ENCODE measurements at regions not wholly inside any gene's neighbourhood (a gene's known extent, or its start where the extent isn't known, plus 50 kb on each side); places are given as distances from the start of the nearest gene placed in this dataset.

GRCh38 chr10:36248304-36248981 is 606.3 kb upstream of the FZD8 start:
- no peaks in the 10 kb centered on the region for H3K9me3 ChIP-seq (ENCODE audit: control insufficient read depth, insufficient read depth, low read length)
- H3K9ac ChIP-seq (ENCODE audit: low read depth, low read length) = no peak overlapping the region
- no peaks in the 10 kb centered on the region for H3K4me1 ChIP-seq (ENCODE audit: insufficient read depth, low read length)
- H3K36me3 ChIP-seq (ENCODE audit: insufficient read depth, low read length) = no peaks in the 10 kb centered on the region

- Histone ChIP-seq H3K4me1 (ENCODE audit: insufficient read depth, low read length) (no peaks in the 10 kb centered on the region), H3K36me3 (ENCODE audit: insufficient read depth, low read length) (no peaks in the 10 kb centered on the region), H3K9me3 (ENCODE audit: control insufficient read depth, insufficient read depth, low read length) (no peaks in the 10 kb centered on the region)
Measured at GRCh38 chr10:36247478-36247877, 605.4 kb upstream of the FZD8 start.

GRCh38 chr10:36236931-36237330 is 594.8 kb upstream of the FZD8 start:
- no peaks in the 10 kb centered on the region for H3K9me3 ChIP-seq (ENCODE audit: control insufficient read depth, insufficient read depth, low read length)
- H3K9ac ChIP-seq (ENCODE audit: low read depth, low read length) = no peak overlapping the region
- H3K4me1 ChIP-seq (ENCODE audit: insufficient read depth, low read length) = no peaks in the 10 kb centered on the region
- H3K36me3 ChIP-seq (ENCODE audit: insufficient read depth, low read length) = no peaks in the 10 kb centered on the region

More at GRCh38 chr10:36247478-36247877, 605.4 kb upstream of the FZD8 start:
- no peak overlapping the region for H3K9ac ChIP-seq (ENCODE audit: low read depth, low read length)

- no peak overlapping the region for H3K9ac ChIP-seq (ENCODE audit: low read depth, low read length)
- no peaks in the 10 kb centered on the region for H3K4me1 ChIP-seq (ENCODE audit: insufficient read depth, low read length)
- H3K9me3 ChIP-seq (ENCODE audit: control insufficient read depth, insufficient read depth, low read length) = no peaks in the 10 kb centered on the region
- no peaks in the 10 kb centered on the region for H3K36me3 ChIP-seq (ENCODE audit: insufficient read depth, low read length)
Measured at GRCh38 chr10:36236341-36236740, 594.2 kb upstream of the FZD8 start.

GRCh38 chr10:36232935-36233334 is 590.8 kb upstream of the FZD8 start:
- H3K4me1 ChIP-seq (ENCODE audit: insufficient read depth, low read length) = no peaks in the 10 kb centered on the region
- no peaks in the 10 kb centered on the region for H3K36me3 ChIP-seq (ENCODE audit: insufficient read depth, low read length)
- H3K9me3 ChIP-seq (ENCODE audit: control insufficient read depth, insufficient read depth, low read length) = no peaks in the 10 kb centered on the region
- no peak overlapping the region for H3K9ac ChIP-seq (ENCODE audit: low read depth, low read length)

GRCh38 chr10:36224431-36224985 is 582.4 kb upstream of the FZD8 start:
- no peaks in the 10 kb centered on the region for H3K36me3 ChIP-seq (ENCODE audit: insufficient read depth, low read length)
- no peaks in the 10 kb centered on the region for H3K9me3 ChIP-seq (ENCODE audit: control insufficient read depth, insufficient read depth, low read length)
- H3K9ac ChIP-seq (ENCODE audit: low read depth, low read length) = no peak overlapping the region

GRCh38 chr10:36221101-36221500 is 579.0 kb upstream of the FZD8 start:
- H3K36me3 ChIP-seq (ENCODE audit: insufficient read depth, low read length) = no peaks in the 10 kb centered on the region
- no peaks in the 10 kb centered on the region for H3K4me1 ChIP-seq (ENCODE audit: insufficient read depth, low read length)
- no peak overlapping the region for H3K9ac ChIP-seq (ENCODE audit: low read depth, low read length)
- no peaks in the 10 kb centered on the region for H3K9me3 ChIP-seq (ENCODE audit: control insufficient read depth, insufficient read depth, low read length)

More at GRCh38 chr10:36224431-36224985, 582.4 kb upstream of the FZD8 start:
- no peaks in the 10 kb centered on the region for H3K4me1 ChIP-seq (ENCODE audit: insufficient read depth, low read length)

- no peaks in the 10 kb centered on the region for H3K36me3 ChIP-seq (ENCODE audit: insufficient read depth, low read length)
- H3K9me3 ChIP-seq (ENCODE audit: control insufficient read depth, insufficient read depth, low read length) = no peaks in the 10 kb centered on the region
- H3K9ac ChIP-seq (ENCODE audit: low read depth, low read length) = no peak overlapping the region
- no peaks in the 10 kb centered on the region for H3K4me1 ChIP-seq (ENCODE audit: insufficient read depth, low read length)
Measured at GRCh38 chr10:36220151-36220550, 578.1 kb upstream of the FZD8 start.

GRCh38 chr10:36211856-36212255 is 569.8 kb upstream of the FZD8 start:
- H3K4me1 ChIP-seq (ENCODE audit: insufficient read depth, low read length) = no peaks in the 10 kb centered on the region
- H3K9me3 ChIP-seq (ENCODE audit: control insufficient read depth, insufficient read depth, low read length) = no peaks in the 10 kb centered on the region
- H3K9ac ChIP-seq (ENCODE audit: low read depth, low read length) = no peak overlapping the region
- no peaks in the 10 kb centered on the region for H3K36me3 ChIP-seq (ENCODE audit: insufficient read depth, low read length)

- Histone ChIP-seq H3K9me3 (ENCODE audit: control insufficient read depth, insufficient read depth, low read length) (no peaks in the 10 kb centered on the region), H3K9ac (ENCODE audit: low read depth, low read length) (no peak overlapping the region), H3K36me3 (ENCODE audit: insufficient read depth, low read length) (no peaks in the 10 kb centered on the region), H3K4me1 (ENCODE audit: insufficient read depth, low read length) (no peaks in the 10 kb centered on the region)
Measured at GRCh38 chr10:36209480-36209879, 567.4 kb upstream of the FZD8 start.

GRCh38 chr10:36202881-36203280 is 560.8 kb upstream of the FZD8 start:
- H3K9ac ChIP-seq (ENCODE audit: low read depth, low read length) = no peak overlapping the region
- H3K9me3 ChIP-seq (ENCODE audit: control insufficient read depth, insufficient read depth, low read length) = peaks cover 5% of the 10 kb centered on the region
- H3K36me3 ChIP-seq (ENCODE audit: insufficient read depth, low read length) = no peaks in the 10 kb centered on the region
- no peaks in the 10 kb centered on the region for H3K4me1 ChIP-seq (ENCODE audit: insufficient read depth, low read length)

GRCh38 chr10:36200577-36200976 is 558.5 kb upstream of the FZD8 start:
- peaks cover 5% of the 10 kb centered on the region for H3K9me3 ChIP-seq (ENCODE audit: control insufficient read depth, insufficient read depth, low read length)
- no peaks in the 10 kb centered on the region for H3K4me1 ChIP-seq (ENCODE audit: insufficient read depth, low read length)
- H3K9ac ChIP-seq (ENCODE audit: low read depth, low read length) = no peak overlapping the region
- H3K36me3 ChIP-seq (ENCODE audit: insufficient read depth, low read length) = no peaks in the 10 kb centered on the region

GRCh38 chr10:36198322-36198721 is 556.2 kb upstream of the FZD8 start:
- H3K9me3 ChIP-seq (ENCODE audit: control insufficient read depth, insufficient read depth, low read length) = peaks cover 5% of the 10 kb centered on the region

GRCh38 chr10:36195364-36195763 is 553.3 kb upstream of the FZD8 start:
- Histone ChIP-seq H3K9me3 (ENCODE audit: control insufficient read depth, insufficient read depth, low read length) (peaks cover 12% of the 10 kb centered on the region), H3K9ac (ENCODE audit: low read depth, low read length) (no peak overlapping the region), H3K4me1 (ENCODE audit: insufficient read depth, low read length) (peaks cover 6% of the 10 kb centered on the region; the same call in 1 of the 2 replicates), H3K36me3 (ENCODE audit: insufficient read depth, low read length) (no peaks in the 10 kb centered on the region)

More at GRCh38 chr10:36198322-36198721, 556.2 kb upstream of the FZD8 start:
- Histone ChIP-seq H3K9ac (ENCODE audit: low read depth, low read length) (no peak overlapping the region), H3K36me3 (ENCODE audit: insufficient read depth, low read length) (no peaks in the 10 kb centered on the region), H3K4me1 (ENCODE audit: insufficient read depth, low read length) (peaks cover 6% of the 10 kb centered on the region; the same call in 1 of the 2 replicates)

GRCh38 chr10:36194276-36194675 is 552.2 kb upstream of the FZD8 start:
- no peak overlapping the region for H3K9ac ChIP-seq (ENCODE audit: low read depth, low read length)
- peaks cover 12% of the 10 kb centered on the region for H3K9me3 ChIP-seq (ENCODE audit: control insufficient read depth, insufficient read depth, low read length)
- H3K4me1 ChIP-seq (ENCODE audit: insufficient read depth, low read length) = peaks cover 6% of the 10 kb centered on the region; the same call in 1 of the 2 replicates
- no peaks in the 10 kb centered on the region for H3K36me3 ChIP-seq (ENCODE audit: insufficient read depth, low read length)
